NT2/D1 (cell line): ENCODE measurements at regions not wholly inside any gene's neighbourhood (a gene's known extent, or its start where the extent isn't known, plus 50 kb on each side); places are given as distances from the start of the nearest gene placed in this dataset.

Experiments
- YY1 ChIP-seq: IDR thresholded peaks from 2 replicates; pipeline ENCODE4 v1.6.1; 2011; ENCODE audit not compliant: insufficient read length, insufficient read depth
- ZNF274 ChIP-seq: IDR thresholded peaks from 2 replicates; pipeline ENCODE4 v1.6.1; 2011; ENCODE audit warnings: mild to moderate bottlenecking, low read depth, low read length

- TF ChIP-seq ZNF274 (no peak), YY1 (no peak)
Measured at GRCh38 chr20:4569092-4569491, 117.2 kb upstream of the PRNP start.
